DND-41 (cell line): ENCODE measurements at regions not wholly inside any gene's neighbourhood (a gene's known extent, or its start where the extent isn't known, plus 50 kb on each side); places are given as distances from the start of the nearest gene placed in this dataset.

Source experiments
- ATAC-seq: fragments of 200-7000 bp; cut with Tn5 transposase; 3 replicates; pipeline ENCODE4 v1.9.1; 2021; ENCODE audit warnings: low read depth; ENCODE audit not compliant: insufficient read depth
- DNase-seq: peaks from one replicate; pipeline ENCODE4 v3.0.0-alpha.2; 2020
- H2AFZ ChIP-seq: 2 replicates; pipeline ENCODE4 v1.6.0; 2012; ENCODE audit warnings: low read depth, low read length
- H3K27ac ChIP-seq: 2 replicates; pipeline ENCODE4 v1.5.1; 2012; ENCODE audit warnings: low read length, inconsistent platforms
- H3K27me3 ChIP-seq: fragments of 200-600 bp; sonication (generic); 2 replicates; pipeline ENCODE4 v1.6.0; 2012; ENCODE audit warnings: low read length, mild to moderate bottlenecking, inconsistent platforms; ENCODE audit not compliant: insufficient read depth, poor library complexity
- H3K36me3 ChIP-seq: 2 replicates; pipeline ENCODE4 v1.5.1; 2012; ENCODE audit warnings: low read length, inconsistent platforms; ENCODE audit not compliant: insufficient read depth
- H3K4me1 ChIP-seq: 2 replicates; pipeline ENCODE4 v1.5.1; 2012; ENCODE audit warnings: mild to moderate bottlenecking, low read length; ENCODE audit not compliant: insufficient read depth
- H3K4me2 ChIP-seq: 2 replicates; pipeline ENCODE4 v1.6.0; 2012; ENCODE audit warnings: mild to moderate bottlenecking, moderate library complexity, low read length, inconsistent platforms; ENCODE audit not compliant: insufficient read depth
- H3K4me3 ChIP-seq, 2 experiments: fragments of 200-600 bp in 1 of 2; shearing (Covaris generic) in 1 of 2; 2 replicates each; pipeline ENCODE4 v1.5.1; 2012 to 2016; ENCODE audit warnings: inconsistent platforms in 2 of 2, low read length in 2 of 2, mild to moderate bottlenecking in 2 of 2, low read depth in 1 of 2, moderate library complexity in 1 of 2
- H3K79me2 ChIP-seq: 2 replicates; pipeline ENCODE4 v1.6.0; 2012; ENCODE audit warnings: low read length, inconsistent platforms; ENCODE audit not compliant: insufficient read depth
- H3K9ac ChIP-seq: 2 replicates; pipeline ENCODE4 v1.6.0; 2012; ENCODE audit warnings: low read depth, mild to moderate bottlenecking, inconsistent platforms, low read length, moderate library complexity
- H3K9me3 ChIP-seq: 2 replicates; pipeline ENCODE4 v1.5.1; 2012; ENCODE audit warnings: low read length, moderate library complexity, mild to moderate bottlenecking, inconsistent platforms; ENCODE audit not compliant: insufficient read depth, severe bottlenecking
- H4K20me1 ChIP-seq: 2 replicates; pipeline ENCODE4 v1.6.0; 2012; ENCODE audit warnings: low read length; ENCODE audit not compliant: insufficient read depth
- CTCF ChIP-seq: IDR thresholded peaks from 2 replicates; pipeline ENCODE4 v1.5.1; 2012; ENCODE audit warnings: borderline replicate concordance, low read length, moderate library complexity, mild to moderate bottlenecking; ENCODE audit not compliant: poor library complexity, severe bottlenecking; ENCODE audit errors: extremely low read depth
- EZH2 ChIP-seq: IDR thresholded peaks from 3 replicates; pipeline ENCODE4 v1.6.1; 2012; ENCODE audit warnings: borderline replicate concordance, low read depth, mild to moderate bottlenecking, moderate library complexity, low read length, inconsistent platforms; ENCODE audit not compliant: severe bottlenecking

GRCh38 chr7:56250135-56250534 is 133.9 kb upstream of the NUPR2 start:
- H2AFZ ChIP-seq, result no peak overlapping the region
- peaks cover 3% of the 10 kb centered on the region for H3K9me3 ChIP-seq
- no peak for TF ChIP-seq CTCF

GRCh38 chr7:56229631-56230030 is 113.4 kb upstream of the NUPR2 start:
- H4K20me1 ChIP-seq, result no peaks in the 10 kb centered on the region
- H3K4me3 ChIP-seq, result no peak overlapping the region
- no peaks in the 10 kb centered on the region for H3K27me3 ChIP-seq
- DNase-seq, result no peak
- no peak overlapping the region for H3K4me2 ChIP-seq
- no peak overlapping the region for H2AFZ ChIP-seq
- H3K9me3 ChIP-seq, result no peaks in the 10 kb centered on the region
- TF ChIP-seq CTCF (no peak), EZH2 (no peak)
- no peak for ATAC-seq
- no peaks in the 10 kb centered on the region for H3K4me1 ChIP-seq
- H3K36me3 ChIP-seq, result no peaks in the 10 kb centered on the region
- H3K79me2 ChIP-seq, result no peaks in the 10 kb centered on the region
- H3K9ac ChIP-seq, result no peak overlapping the region
- no peak overlapping the region for H3K27ac ChIP-seq

More at GRCh38 chr7:56250135-56250534, 133.9 kb upstream of the NUPR2 start:
- Histone ChIP-seq H3K79me2 (no peaks in the 10 kb centered on the region), H3K4me2 (no peak overlapping the region), H3K27ac (no peak overlapping the region), H4K20me1 (no peaks in the 10 kb centered on the region), H3K4me3 (no peak overlapping the region), H3K27me3 (no peaks in the 10 kb centered on the region), H3K4me1 (no peaks in the 10 kb centered on the region), H3K36me3 (no peaks in the 10 kb centered on the region), H3K9ac (no peak overlapping the region)
- ATAC-seq, result no peak
- DNase-seq, result no peak

GRCh38 chr7:56222866-56223265 is 106.6 kb upstream of the NUPR2 start:
- TF ChIP-seq CTCF, result no peak
- no peak for TF ChIP-seq EZH2
- Histone ChIP-seq H3K27me3 (no peaks in the 10 kb centered on the region), H3K9ac (no peak overlapping the region), H3K9me3 (no peaks in the 10 kb centered on the region), H3K4me1 (no peaks in the 10 kb centered on the region), H2AFZ (no peak overlapping the region; the same call in 1 of the 2 replicates), H4K20me1 (no peaks in the 10 kb centered on the region), H3K79me2 (no peaks in the 10 kb centered on the region), H3K4me2 (no peak overlapping the region), H3K27ac (no peak overlapping the region), H3K36me3 (no peaks in the 10 kb centered on the region), H3K4me3 (no peak overlapping the region)
- DNase-seq (no peak), ATAC-seq (no peak)

- H3K27ac ChIP-seq, result no peak overlapping the region
- no peak overlapping the region for H2AFZ ChIP-seq
- TF ChIP-seq CTCF, result no peak
- TF ChIP-seq EZH2, result no peak
- no peak for ATAC-seq
- no peak overlapping the region for H3K4me3 ChIP-seq
- no peaks in the 10 kb centered on the region for H4K20me1 ChIP-seq
- no peaks in the 10 kb centered on the region for H3K27me3 ChIP-seq
- DNase-seq, result no peak
- no peaks in the 10 kb centered on the region for H3K4me1 ChIP-seq
- H3K9ac ChIP-seq, result no peak overlapping the region
- no peaks in the 10 kb centered on the region for H3K36me3 ChIP-seq
- H3K79me2 ChIP-seq, result no peaks in the 10 kb centered on the region
- H3K9me3 ChIP-seq, result peaks cover 10% of the 10 kb centered on the region
- H3K4me2 ChIP-seq, result no peak overlapping the region
Observed at GRCh38 chr7:56219017-56219416, 102.8 kb upstream of the NUPR2 start.
